HepG2 (cell line): ENCODE measurements at regions not wholly inside any gene's neighbourhood (a gene's known extent, or its start where the extent isn't known, plus 50 kb on each side); places are given as distances from the start of the nearest gene placed in this dataset.

Source experiments
- CTCF ChIP-seq: sonication (generic); formaldehyde crosslinking; IDR thresholded peaks from 2 replicates; pipeline ENCODE4 v1.5.0; 2020; ENCODE audit warnings: mild to moderate bottlenecking, missing genetic modification reagents, moderate library complexity
- POLR2A ChIP-seq, 2 experiments: IDR thresholded peaks; 2 replicates each; pipeline ENCODE4 v1.6.1; 2011; ENCODE audit warnings: low read depth in 2 of 2, low read length in 2 of 2, mild to moderate bottlenecking in 1 of 2, moderate library complexity in 1 of 2; ENCODE audit not compliant: insufficient read depth in 1 of 2
- POLR2AphosphoS2 ChIP-seq: IDR thresholded peaks from 2 replicates; pipeline ENCODE4 v1.6.1; 2011; ENCODE audit warnings: low read depth, low read length, improper control_type of control experiment
- POLR2AphosphoS5 ChIP-seq: IDR thresholded peaks from 2 replicates; pipeline ENCODE4 v1.6.1; 2012; ENCODE audit warnings: low read depth, low read length
- REPIN1 ChIP-seq: sonication (generic); formaldehyde crosslinking; IDR thresholded peaks from 2 replicates; pipeline ENCODE4 v1.8.0; 2022; ENCODE audit warnings: missing genetic modification reagents, low read depth, mild to moderate bottlenecking, borderline replicate concordance
- USF2 ChIP-seq, 2 experiments: sonication (generic) in 1 of 2; formaldehyde crosslinking in 1 of 2; IDR thresholded peaks; 2 replicates each; pipeline versions ENCODE4 v1.5.1 to v1.6.1; 2011 to 2020; ENCODE audit warnings: borderline replicate concordance in 1 of 2, low read depth in 1 of 2, low read length in 1 of 2, mild to moderate bottlenecking in 1 of 2, missing genetic modification reagents in 1 of 2, moderate library complexity in 1 of 2
- ZNF274 ChIP-seq: sonication (generic); formaldehyde crosslinking; IDR thresholded peaks from 2 replicates; pipeline ENCODE4 v1.5.1; 2020; ENCODE audit warnings: mild to moderate bottlenecking, missing genetic modification reagents
- ZNF354B ChIP-seq: sonication (generic); formaldehyde crosslinking; IDR thresholded peaks from 2 replicates; pipeline ENCODE4 v1.8.0; 2022; ENCODE audit warnings: mild to moderate bottlenecking, missing genetic modification reagents

- TF ChIP-seq POLR2AphosphoS5 (no peak), ZNF354B (CRISPR knock-in tag) (no peak), POLR2AphosphoS2 (no peak), POLR2A (IDR thresholded peaks at IDR 0.05; ENCODE audit: insufficient read depth in 1 of 2, low read depth in 2 of 2, low read length in 2 of 2) (no peak), REPIN1 (CRISPR knock-in tag) (no peak), ZNF274 (no peak), USF2 (IDR thresholded peaks at IDR 0.05; ENCODE audit: low read depth, low read length) (no peak), USF2 (CRISPR knock-in tag; IDR thresholded peaks at IDR 0.05; ENCODE audit: borderline replicate concordance) (no peak), CTCF (CRISPR knock-in tag) (no peak)
Measured at GRCh38 chr2:14712111-14712510, 79.6 kb downstream of the LRATD1 start.
